NCI-H1048 (cell line): ENCODE measurements at regions not wholly inside any gene's neighbourhood (a gene's known extent, or its start where the extent isn't known, plus 50 kb on each side); places are given as distances from the start of the nearest gene placed in this dataset.
"Not testable (repeated sequence)": the region's sequence is repeated elsewhere in the genome, so short reads cannot be mapped to it uniquely, and the experiment has no call there.

Experiments
- DNase-seq: peaks from one replicate; lab custom pipeline; 2025; lab: John Stamatoyannopoulos, UW

DNA sequence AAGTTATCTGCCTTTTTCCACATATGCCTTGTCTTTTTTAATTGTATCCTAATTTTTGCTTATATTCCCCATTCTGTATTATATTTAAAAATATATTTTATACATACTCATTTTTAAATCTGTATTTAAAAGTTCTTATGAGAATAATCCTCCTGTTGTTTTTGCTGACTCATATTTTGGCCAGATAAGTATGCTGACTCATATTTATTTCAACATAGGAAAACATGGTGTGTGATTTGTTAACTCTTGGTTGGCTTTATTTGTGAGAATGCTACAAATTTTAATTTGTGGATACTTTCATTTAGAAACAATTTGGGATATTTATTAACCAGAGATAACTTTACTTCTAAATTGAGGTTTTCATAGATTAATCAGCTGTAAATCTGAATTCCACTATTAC, 587.7 kb downstream of the CPS1 start:
- no peak for DNase-seq

DNA sequence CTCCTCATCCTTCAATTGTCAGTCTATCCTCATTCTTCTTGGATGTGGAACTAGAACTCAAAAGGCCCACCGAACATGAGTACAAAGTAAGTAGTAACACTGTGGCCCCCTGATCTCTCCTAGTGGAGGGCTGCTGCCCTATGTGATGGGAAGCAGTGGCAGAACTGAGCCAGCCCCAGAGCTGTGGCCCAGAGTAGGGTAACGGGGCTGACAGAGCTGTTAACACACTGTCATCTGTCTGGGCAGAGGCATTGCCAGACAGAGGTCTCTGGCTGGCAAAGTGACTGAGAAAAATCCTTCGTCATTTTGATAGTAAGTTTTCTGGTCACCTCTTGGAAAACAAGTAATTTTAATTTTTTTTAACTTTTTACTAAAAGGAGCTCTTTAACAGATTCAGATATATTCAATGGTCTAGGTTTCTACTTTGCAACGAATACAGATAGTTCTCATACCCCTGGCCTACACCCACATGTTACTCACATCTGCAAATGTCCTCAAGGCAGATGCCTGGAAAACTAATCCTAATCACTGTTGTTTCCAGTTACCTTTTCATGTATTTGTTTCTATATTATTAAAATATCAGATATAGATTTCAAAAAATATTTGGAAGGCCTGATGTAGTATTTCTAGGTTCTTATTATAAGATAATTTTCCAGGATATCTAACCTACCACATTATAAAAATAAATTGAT, 588.7 kb downstream of the CPS1 start:
- DNase-seq: no peak

DNA sequence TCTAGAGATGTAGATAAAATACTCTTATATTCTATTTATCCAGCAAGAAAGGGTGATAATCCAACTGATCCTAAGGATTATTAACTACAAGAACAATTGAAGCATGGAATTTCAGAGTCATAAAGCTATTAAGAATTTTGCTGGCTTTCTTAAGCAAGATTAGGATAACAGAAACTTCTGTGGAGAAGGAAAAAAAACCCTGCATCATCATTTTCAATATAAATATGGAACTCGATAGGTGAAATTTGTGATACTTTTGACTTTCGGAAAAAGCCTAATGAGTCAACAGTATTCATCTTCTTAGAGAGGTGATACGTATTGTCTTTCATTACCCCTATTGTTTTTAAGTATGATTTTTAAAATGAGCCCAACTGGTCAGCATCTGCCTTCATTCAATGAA, 593.3 kb downstream of the CPS1 start:
- DNase-seq: no peak

DNA sequence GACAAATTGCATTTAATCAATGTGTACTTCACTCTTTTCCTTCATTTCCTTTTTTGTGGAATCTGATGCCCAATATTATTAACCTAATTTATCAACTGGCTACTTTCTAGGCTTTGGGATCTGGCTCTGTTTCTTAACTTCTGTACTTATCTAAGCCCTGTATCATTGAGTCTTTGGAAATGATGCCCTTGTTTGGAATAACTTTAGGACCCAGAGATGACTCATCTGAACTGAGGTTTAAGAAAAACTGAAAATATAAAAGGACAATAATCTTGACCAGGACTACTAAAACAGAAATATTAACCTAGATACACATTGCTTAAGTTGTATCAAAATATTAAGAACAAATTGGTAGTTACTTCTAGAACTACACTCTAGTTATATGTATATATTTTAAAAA, 600.8 kb downstream of the CPS1 start:
- no peak for DNase-seq

DNA sequence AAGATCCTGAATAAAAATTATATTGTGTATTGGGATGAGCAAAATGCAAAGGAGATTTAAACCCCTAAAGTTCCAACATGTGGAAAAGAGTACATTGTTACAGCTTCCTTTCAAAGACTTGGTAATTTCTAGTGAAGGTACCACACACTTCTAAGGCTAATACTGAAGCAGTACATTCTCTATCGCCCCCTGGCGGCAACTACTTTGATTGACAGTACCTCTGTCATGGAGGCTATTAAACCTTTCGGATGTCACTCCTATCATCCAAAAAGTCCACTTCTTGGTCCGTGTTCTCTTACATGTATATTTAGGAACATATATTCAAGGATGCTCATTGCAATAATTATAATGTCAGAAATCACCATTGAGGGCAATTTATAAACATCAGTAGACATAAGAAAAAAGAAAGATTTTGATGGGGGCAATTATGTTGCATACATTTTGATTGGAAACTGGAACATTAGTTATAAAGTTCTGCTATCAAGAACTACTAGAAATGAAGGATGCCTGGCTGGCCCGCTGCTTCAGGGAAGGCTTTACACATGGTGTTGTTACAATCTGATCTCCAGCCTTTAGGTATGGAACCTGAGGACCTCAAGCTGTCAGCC, 601.6 kb downstream of the CPS1 start:
- DNase-seq: no peak

DNA sequence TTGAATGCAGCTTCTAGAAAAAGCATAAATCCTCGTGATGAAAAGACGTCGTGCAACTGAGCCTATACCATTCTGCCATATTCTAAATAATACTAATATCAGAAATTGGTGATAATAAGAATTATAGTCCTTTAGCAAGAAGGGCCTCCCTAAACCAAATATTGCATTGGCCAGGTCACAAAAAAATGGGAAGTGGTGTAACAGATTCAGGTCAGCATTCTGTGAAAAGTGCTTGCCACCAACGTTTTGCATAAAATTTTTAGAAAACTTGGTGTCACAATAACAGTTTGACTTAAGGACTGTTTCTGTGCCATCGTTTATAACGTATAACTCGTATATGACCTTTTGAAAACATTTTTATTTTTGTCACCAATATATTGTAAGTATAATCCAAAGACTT, 603.6 kb downstream of the CPS1 start:
- DNase-seq: no peak

DNA sequence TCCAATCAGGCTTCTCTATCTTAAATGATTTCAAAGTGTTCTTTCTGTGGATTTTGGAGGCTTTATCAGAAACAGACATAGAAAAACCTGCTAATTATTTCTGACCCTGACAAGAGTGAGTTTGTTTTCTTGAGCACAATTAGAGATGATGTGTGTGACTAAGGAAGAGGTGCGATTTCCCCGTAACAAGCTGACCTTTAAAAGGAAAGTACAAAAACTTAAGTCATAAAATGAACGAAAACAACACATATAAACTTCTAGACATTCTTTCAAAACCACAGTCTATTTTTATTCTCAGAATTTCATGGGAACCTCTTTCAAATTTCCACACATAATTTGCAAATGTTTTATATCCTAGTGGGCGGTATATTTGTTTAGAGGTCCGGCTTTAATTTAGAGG, 604.8 kb downstream of the CPS1 start:
- DNase-seq: no peak

DNA sequence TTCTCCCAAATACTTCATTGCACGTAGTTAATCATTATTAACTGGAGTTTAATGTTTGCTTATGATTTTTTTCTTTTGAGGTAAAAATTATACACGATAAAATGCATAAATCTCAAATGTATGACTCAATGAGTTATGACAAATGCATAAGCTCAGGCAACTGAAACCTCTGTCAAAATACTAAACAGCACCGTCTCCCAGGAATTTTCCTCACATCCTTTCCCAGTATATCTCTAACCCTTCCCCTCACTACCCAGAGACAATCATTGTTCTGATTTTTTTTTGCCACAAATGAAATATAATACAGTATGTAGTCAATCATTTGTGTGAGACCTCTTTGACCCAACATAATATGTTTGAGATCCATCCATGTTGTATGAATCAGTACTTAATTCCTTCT, 606.5 kb downstream of the CPS1 start:
- DNase-seq: no peak

DNA sequence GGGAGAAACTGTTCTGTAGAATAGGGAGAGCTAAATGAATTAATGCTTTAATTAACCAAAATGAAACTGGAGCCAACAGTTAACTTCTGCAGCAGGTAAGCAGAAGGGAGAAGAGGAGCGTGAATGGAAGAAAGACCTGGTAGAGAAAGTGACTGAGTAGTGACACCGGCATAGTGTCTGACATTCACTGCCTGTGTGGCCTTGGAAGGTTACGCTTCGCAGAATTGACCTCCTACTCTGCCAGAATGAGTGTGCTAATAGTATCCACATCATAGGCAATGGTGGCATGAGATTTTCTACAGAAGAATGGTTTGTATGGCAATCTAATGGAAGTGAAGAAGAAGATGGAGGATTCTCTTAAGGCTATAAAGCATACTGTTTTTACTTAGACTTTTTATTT, 614.4 kb downstream of the CPS1 start:
- DNase-seq: no peak

DNA sequence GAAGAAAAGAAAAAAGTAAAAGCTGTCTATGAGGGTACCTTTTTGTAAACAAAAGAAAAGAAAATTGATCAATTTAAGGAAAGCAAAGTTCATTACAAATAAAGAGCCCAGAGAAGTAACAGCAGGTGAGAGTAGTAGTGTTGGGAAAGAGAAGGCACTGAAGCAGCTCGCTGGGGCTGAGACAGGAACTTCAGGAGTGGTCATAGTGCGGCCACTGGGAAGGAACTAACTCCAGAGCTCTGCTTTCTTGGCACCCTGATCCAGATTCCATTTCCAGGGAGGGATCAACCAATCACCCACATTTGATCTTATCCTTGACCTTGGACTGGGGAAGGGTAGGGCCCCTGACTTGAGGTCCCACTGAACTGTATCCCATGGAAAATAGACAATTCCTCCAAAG, 617.6 kb downstream of the CPS1 start:
- DNase-seq: no peak

DNA sequence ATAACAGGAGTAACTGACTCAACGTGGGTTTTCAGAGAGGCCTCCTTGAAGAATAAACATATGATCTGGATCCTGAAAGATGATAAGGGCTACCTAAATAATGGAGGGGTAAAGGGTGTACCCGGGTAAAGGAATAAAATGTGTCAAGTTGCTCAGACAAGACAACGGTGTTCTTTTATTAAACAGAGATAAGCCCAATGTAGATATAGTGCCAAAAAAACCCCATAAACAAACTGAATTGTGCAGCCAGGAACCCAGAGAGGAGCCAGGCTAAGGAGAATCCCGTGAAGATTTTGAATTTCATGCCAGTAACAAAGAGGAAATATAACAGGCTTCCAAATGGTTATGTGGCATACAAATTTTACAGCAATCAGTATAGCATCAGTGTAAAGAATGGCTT, 618.2 kb downstream of the CPS1 start:
- DNase-seq: no peak

DNA sequence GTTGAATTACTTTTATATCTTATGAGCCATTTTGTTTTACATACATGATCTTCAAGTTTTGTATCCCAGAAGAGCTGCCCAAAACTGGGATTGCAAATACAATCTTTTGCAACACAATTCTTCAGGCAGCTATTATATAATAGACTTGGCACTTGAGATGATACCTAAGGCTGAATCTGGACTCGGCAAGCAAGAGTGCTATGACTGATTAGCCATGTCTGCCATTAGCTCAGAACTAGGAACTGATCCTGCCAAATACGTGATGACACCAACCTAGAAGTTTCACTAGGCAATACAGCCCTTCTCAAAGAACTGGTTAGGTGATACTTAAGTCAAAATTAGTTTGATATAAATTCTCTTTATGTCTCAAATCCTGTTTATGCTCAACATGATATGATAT, 619.6 kb downstream of the CPS1 start:
- no peak for DNase-seq

DNA sequence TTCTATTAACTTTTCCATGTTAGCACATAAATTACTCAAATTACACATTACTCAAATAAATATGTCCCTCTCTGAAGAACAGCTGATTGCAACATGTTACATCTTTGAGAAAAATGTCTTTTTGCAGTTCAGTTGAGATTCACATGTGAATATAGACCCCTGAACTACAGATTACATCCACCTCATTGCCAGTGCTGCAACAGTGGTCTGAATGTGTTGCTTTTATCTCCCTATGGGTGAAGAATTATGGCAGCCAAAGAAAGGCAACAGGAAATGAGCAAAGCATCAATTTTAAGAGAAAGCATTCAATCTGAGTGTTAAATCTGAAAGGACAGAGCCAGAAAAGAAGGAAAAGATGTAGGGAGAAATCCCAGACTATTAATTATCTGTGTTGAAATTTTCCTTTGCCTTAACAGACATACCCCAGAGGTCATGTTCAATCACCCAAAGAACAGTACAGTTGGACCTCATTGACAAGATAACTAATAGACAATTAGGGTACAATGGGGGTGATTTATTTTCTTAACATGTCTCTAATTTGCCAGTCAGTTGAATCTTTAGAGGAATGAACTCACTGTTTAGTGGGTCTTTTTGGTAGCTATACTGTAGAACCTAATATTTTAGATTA, 620.2 kb downstream of the CPS1 start:
- DNase-seq: no peak

DNA sequence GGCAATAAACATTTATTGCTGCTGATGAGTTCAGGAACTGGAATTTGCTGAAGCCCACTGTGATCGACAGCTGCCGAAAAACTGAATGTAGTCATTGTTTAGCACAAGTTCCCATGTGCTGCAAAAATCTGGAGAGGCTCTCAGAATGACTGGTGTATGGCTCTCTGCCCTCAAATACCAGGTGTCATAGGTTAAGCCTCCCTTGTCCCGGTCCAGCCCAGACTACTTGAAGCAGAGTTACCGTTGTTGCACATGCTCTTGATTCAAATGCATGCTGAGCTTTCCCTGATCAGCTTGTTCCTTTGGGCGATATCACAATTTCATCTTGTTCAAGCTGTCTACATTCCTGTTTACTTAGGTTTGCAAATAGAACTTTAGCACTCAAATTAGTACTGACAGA, 625.2 kb downstream of the CPS1 start:
- DNase-seq: no peak

DNA sequence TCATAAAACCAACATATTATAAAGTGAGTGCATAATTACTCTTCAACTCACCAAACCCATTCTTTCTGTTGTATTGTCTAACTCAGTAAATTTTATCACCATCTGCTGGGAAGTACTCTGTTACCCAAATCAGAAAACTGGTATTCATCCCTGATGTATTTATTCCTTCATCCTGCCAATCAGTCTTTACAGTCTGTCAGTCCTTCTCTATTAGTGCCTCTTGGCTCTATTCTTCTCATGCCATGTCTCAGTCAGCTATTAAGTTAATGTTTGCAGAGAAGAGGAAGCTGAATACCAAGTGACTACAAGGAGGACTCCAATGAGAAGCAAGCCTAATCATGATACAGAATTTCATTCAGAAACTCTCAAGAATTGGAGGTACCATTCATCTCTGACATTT, 631.2 kb downstream of the CPS1 start:
- no peak for DNase-seq

DNA sequence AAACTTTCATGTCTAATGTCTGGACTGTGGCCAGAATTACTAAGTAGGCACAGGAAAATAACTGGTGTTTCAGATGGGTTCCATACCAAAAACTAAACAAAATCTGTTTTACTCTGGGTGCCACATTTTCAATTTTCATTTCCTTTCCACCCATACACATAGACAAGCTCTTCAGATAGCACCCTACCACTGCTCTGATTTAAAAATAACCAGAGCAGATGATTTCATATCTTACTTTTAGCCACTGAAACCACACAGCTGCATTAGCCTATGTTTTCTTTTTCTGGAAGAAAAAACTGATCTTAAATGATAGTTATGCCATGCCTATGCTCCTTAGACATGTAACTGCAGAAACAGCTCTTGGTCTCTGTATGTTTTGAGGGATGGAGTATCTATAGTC, 647.6 kb downstream of the CPS1 start:
- no peak for DNase-seq

DNA sequence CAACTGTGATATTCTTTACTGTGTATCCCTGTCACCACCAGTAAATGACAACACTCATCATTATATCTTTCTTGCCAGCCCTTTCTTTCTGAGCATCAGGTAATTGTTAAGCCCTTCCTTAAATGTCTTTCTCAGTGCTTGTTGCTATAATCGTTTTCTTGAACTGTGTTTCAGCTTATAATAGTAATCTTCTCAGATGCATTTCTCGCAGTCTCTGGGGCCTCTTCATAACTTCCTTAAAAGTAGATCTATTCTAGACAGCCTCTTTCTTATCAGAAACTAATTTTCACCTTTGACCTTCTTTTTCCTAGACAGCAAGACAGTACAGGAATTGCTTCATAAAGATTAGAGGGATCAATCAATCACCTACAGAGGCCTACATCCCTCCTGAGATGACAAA, 648.1 kb downstream of the CPS1 start:
- DNase-seq: no peak

DNA sequence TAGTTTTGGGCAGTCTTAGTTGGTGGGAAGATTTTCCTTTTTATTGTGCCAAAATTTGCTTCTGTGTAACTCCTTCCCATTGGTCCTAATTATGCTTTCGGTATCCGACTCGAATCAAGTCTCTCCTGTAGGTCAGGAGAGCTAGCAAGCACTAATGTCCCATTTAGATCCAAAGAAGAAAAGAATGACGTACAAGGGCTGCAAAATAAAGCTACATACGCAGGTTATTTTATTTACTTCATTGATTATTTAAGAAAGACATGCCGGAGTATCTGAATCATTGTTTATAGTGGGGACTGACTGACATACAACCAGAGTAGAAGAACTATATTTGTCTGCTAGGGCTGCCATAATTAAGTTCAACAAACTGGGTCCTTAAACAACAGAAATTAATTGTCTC, 648.5 kb downstream of the CPS1 start:
- no peak for DNase-seq

DNA sequence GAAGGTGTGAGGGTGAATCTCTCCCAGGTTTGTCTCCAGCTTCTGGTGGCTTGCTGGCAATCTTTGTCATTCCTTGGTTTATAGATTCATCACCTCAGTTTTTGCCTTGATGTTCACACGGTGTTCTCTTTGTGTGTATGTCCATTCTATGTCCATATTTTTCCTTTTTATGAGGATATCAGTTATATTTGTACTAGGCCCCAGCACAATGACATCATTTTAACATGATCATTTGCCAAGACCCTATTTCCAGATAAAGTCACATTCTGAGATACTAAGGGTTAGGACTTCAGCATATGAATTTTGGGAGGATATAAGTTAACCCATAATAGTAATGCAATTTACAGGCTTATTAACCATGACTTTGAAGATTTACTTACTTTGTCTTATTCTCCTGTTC, 649.0 kb downstream of the CPS1 start:
- DNase-seq: no peak

DNA sequence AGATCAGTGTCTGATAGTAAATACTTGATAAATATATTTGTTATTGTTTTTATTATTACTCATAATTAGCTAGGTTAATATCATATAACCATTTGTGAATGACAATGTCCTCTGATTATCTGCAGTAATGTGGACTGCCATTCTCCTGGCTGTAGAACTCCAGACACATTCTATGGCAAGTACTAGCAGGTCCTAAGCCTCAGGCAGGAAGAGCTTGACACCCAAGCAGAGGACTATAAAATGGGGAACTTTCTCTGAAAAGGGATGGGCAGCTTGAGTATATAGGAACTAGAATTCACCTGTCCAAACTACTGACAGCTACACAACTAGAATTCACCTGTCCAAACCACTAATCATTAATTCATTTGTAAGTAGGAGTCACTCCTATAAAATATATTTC, 649.4 kb downstream of the CPS1 start:
- DNase-seq: no peak

DNA sequence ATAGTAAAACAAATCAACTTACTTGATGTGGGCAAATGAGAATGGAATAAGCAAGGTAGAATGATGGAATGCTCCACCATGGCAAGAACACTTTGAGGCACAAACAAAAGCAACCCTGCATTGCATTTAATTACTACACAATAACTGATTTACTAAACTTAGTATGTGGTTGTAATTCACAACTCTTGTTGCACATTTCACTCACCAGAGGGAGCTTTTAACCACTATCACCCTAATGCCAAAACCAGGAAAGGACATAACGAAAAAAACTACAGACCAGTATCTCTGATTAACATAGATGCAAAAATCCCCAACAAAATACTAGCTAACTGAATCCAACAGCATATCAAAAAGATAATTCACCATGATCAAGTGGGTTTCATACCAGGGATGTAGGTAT, 659.8 kb downstream of the CPS1 start:
- no peak for DNase-seq

DNA sequence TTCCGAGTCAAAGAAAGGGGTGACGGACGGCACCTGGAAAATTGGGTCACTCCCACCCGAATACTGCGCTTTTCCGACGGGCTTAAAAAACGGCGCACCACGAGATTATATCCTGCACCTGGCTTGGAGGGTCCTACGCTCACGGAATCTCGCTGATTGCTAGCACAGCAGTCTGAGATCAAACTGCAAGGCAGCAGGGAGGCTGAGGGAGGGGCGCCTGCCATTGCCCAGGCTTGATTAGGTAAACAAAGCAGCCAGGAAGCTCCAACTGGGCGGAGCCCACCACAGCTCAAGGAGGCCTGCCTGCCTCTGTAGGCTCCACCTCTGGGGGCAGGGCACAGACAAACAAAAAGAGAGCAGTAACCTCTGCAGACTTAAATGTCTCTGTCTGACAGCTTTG, 663.1 kb downstream of the CPS1 start:
- DNase-seq: not testable (repeated sequence)

DNA sequence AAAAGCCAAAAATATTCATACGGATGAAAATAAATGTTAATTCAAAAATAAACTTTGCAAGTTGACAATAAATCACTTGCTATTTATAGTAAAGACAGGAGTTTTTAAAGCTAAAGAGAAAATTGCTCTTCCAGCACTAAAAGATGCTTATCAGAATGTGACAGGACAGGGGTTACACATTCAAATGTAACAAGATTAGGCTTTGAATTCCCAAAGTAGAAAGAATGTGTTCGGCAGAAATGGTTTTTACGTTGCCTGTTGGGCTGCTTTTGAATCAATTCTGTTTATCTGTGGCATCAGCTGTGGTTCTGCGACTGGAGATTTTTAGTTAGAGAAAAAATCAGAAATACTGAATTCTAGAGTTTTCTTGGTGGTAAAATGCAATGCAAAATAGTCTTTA, 669.4 kb downstream of the CPS1 start:
- DNase-seq: no peak

DNA sequence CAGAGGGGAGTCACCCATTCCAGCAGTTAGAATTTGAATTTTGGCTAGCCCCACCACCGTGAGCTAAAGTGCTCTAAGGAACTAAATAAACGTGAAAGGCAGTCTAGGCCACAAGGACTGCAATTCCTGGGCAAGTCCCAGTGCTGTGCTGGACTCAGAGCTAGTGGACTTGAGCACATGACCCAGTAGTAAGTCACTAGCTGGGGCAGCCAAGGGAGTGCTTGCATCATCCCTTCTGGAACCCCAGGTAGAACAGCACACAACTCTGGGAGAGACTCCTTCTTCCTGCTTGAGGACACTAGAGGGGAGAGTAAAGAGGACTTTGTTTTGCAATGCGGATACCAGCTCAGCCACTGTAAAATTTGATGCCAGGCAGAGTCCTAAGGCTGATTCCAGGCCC, 672.2 kb downstream of the CPS1 start:
- DNase-seq: no peak
